Stimulated activated CD8-positive, alpha-beta memory T cell treated with anti-CD3 and anti-CD28 coated beads, Interleukin-15, amount 100 ng/mL, for 24 hours (primary cell): ENCODE measurements at regions not wholly inside any gene's neighbourhood (a gene's known extent, or its start where the extent isn't known, plus 50 kb on each side); places are given as distances from the start of the nearest gene placed in this dataset.
"Not testable (repeated sequence)": the region's sequence is repeated elsewhere in the genome, so short reads cannot be mapped to it uniquely, and the experiment has no call there.

ENCODE experiments used
- DNase-seq: peaks from one replicate; pipeline ENCODE4 v3.0.0-alpha.2; 2020; ENCODE audit warnings: low read depth

- no peak for DNase-seq
Observed at GRCh38 chr14:97029800-97030199, 232.6 kb downstream of the VRK1 start.

- DNase-seq, result no peak
Observed at GRCh38 chr14:97031530-97031929, 234.3 kb downstream of the VRK1 start.

GRCh38 chr14:97033556-97034081 is 236.4 kb downstream of the VRK1 start:
- no peak for DNase-seq

GRCh38 chr14:97036086-97036852 is 239.1 kb downstream of the VRK1 start:
- DNase-seq, result no peak

- no peak for DNase-seq
Observed at GRCh38 chr14:97039717-97040363, 242.7 kb downstream of the VRK1 start.

- DNase-seq, result no peak
Observed at GRCh38 chr14:97046967-97047366, 249.8 kb downstream of the VRK1 start.

- no peak for DNase-seq
Observed at GRCh38 chr14:97052001-97052400, 254.8 kb downstream of the VRK1 start.

GRCh38 chr14:97053941-97054340 is 256.8 kb downstream of the VRK1 start:
- no peak for DNase-seq

GRCh38 chr14:97055355-97055754 is 258.2 kb downstream of the VRK1 start:
- no peak for DNase-seq

- DNase-seq, result no peak
Observed at GRCh38 chr14:97056086-97056485, 258.9 kb downstream of the VRK1 start.

GRCh38 chr14:97057238-97058073 is 260.3 kb downstream of the VRK1 start:
- DNase-seq, result no peak

- DNase-seq, result no peak
Observed at GRCh38 chr14:97058074-97058467, 260.9 kb downstream of the VRK1 start.

GRCh38 chr14:97058589-97058988 is 261.4 kb downstream of the VRK1 start:
- DNase-seq, result no peak

GRCh38 chr14:97061198-97061597 is 264.0 kb downstream of the VRK1 start:
- DNase-seq, result no peak

GRCh38 chr14:97061714-97062113 is 264.5 kb downstream of the VRK1 start:
- DNase-seq, result no peak

GRCh38 chr14:97065305-97066067 is 268.3 kb downstream of the VRK1 start:
- no peak for DNase-seq

GRCh38 chr14:97066068-97066899 is 269.1 kb downstream of the VRK1 start:
- DNase-seq, result no peak

GRCh38 chr14:97068293-97068692 is 271.1 kb downstream of the VRK1 start:
- not testable (repeated sequence) for DNase-seq

GRCh38 chr14:97070259-97070658 is 273.1 kb downstream of the VRK1 start:
- no peak for DNase-seq

GRCh38 chr14:97071177-97071576 is 274.0 kb downstream of the VRK1 start:
- no peak for DNase-seq

- DNase-seq, result no peak
Observed at GRCh38 chr14:97073622-97074021, 276.4 kb downstream of the VRK1 start.
